ENCODE measurements at regions not wholly inside any gene's neighbourhood (a gene's known extent, or its start where the extent isn't known, plus 50 kb on each side); places are given as distances from the start of the nearest gene placed in this dataset.

DNA sequence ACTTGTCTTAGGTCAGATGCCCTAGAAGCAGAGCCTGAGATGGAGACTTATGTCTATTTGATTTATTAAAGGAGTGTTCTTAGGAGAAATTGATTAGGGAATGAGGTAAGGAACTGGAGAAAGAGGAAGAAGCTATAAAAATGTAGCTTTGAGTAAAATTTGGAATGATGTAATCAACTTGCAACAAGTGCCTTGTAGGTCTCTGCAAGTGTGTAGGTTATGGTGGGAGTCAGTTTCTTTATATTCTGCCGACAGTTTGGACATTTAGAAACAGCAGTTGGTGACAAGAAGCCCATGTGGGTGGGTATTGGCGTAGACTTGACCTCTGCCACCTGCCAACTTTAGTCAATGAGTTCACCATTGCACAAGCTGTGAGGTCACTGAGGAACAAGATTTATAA, 986.5 kb downstream of the CDH18 start:
- TF ChIP-seq, protein P1, sequence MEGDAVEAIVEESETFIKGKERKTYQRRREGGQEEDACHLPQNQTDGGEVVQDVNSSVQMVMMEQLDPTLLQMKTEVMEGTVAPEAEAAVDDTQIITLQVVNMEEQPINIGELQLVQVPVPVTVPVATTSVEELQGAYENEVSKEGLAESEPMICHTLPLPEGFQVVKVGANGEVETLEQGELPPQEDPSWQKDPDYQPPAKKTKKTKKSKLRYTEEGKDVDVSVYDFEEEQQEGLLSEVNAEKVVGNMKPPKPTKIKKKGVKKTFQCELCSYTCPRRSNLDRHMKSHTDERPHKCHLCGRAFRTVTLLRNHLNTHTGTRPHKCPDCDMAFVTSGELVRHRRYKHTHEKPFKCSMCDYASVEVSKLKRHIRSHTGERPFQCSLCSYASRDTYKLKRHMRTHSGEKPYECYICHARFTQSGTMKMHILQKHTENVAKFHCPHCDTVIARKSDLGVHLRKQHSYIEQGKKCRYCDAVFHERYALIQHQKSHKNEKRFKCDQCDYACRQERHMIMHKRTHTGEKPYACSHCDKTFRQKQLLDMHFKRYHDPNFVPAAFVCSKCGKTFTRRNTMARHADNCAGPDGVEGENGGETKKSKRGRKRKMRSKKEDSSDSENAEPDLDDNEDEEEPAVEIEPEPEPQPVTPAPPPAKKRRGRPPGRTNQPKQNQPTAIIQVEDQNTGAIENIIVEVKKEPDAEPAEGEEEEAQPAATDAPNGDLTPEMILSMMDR (IDR thresholded peaks at IDR 0.05; ENCODE audit: insufficient read depth in 1 of 2, low read depth in 1 of 2, low read length in 1 of 2, severe bottlenecking in 1 of 2, unreplicated experiment in 1 of 2) = no peak
- ChIA-PET CTCF (no interaction called here), POLR2A (no interaction called here)
- peaks cover 3% of the 10 kb centered on the region for H3K27me3 Mint-ChIP-seq (ENCODE audit: insufficient read depth, unreplicated experiment)
- H3K4me1 Mint-ChIP-seq (ENCODE audit: low read depth, unreplicated experiment) = no peaks in the 10 kb centered on the region
- no TSS peak for BruUV-seq (replicated peaks)
- Histone ChIP-seq H3K4me1 (no peaks in the 10 kb centered on the region), H3K36me3 (ENCODE audit: control insufficient read depth, insufficient read depth, low read length) (no peaks in the 10 kb centered on the region), H3K9me3 (no peaks in the 10 kb centered on the region), H3K4me3 (ENCODE audit: low read depth, low read length) (no peak overlapping the region), H3K27me3 (replicated peaks; ENCODE audit: control insufficient read depth, insufficient read depth, low read length) (no peaks in the 10 kb centered on the region)
- no peaks in the 10 kb centered on the region for H3K36me3 Mint-ChIP-seq (ENCODE audit: insufficient read depth, unreplicated experiment)
- DNase-seq = no peak
- intact Hi-C loops (cut with micrococcal nuclease; ENCODE audit: unreplicated experiment) = no loop called here
- H3K9me3 Mint-ChIP-seq (ENCODE audit: unreplicated experiment) = peaks cover 6% of the 10 kb centered on the region
- H3K4me3 Mint-ChIP-seq (ENCODE audit: unreplicated experiment) = no peak overlapping the region
- H3K27ac Mint-ChIP-seq (ENCODE audit: unreplicated experiment) = no peak overlapping the region

DNA sequence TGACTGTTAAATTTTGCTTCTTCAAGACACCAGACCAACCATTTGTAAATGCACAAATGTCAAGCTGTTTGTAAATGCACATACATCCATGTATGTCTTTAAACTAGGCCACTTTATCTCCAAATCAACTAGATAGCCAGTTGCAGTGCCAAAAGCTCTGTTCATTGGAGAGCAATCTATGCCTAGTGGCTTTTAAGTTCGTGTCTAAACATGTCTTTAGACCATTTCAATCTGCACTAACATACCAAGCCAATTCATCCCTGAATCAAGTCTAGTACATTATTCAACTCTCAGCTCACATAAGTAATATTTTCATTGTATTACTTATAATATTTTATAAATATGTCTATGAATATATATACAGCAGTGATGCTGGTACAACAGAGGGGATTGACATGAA, 985.9 kb downstream of the CDH18 start:
- Histone ChIP-seq H3K9me3 (no peaks in the 10 kb centered on the region), H3K27me3 (replicated peaks; ENCODE audit: control insufficient read depth, insufficient read depth, low read length) (no peaks in the 10 kb centered on the region), H3K4me3 (ENCODE audit: low read depth, low read length) (no peak overlapping the region), H3K36me3 (ENCODE audit: control insufficient read depth, insufficient read depth, low read length) (no peaks in the 10 kb centered on the region), H3K4me1 (no peaks in the 10 kb centered on the region)
- no peaks in the 10 kb centered on the region for H3K4me1 Mint-ChIP-seq (ENCODE audit: low read depth, unreplicated experiment)
- H3K27me3 Mint-ChIP-seq (ENCODE audit: insufficient read depth, unreplicated experiment) = peaks cover 3% of the 10 kb centered on the region
- H3K4me3 Mint-ChIP-seq (ENCODE audit: unreplicated experiment) = no peak overlapping the region
- ChIA-PET POLR2A (no interaction called here), CTCF (no interaction called here)
- no peak overlapping the region for H3K27ac Mint-ChIP-seq (ENCODE audit: unreplicated experiment)
- H3K36me3 Mint-ChIP-seq (ENCODE audit: insufficient read depth, unreplicated experiment) = no peaks in the 10 kb centered on the region
- intact Hi-C loops (cut with micrococcal nuclease; ENCODE audit: unreplicated experiment) = no loop called here
- TF ChIP-seq, protein P1 (IDR thresholded peaks at IDR 0.05; ENCODE audit: insufficient read depth in 1 of 2, low read depth in 1 of 2, low read length in 1 of 2, severe bottlenecking in 1 of 2, unreplicated experiment in 1 of 2) = no peak
- no TSS peak for BruUV-seq (replicated peaks)
- DNase-seq = no peak
- H3K9me3 Mint-ChIP-seq (ENCODE audit: unreplicated experiment) = peaks cover 6% of the 10 kb centered on the region

DNA sequence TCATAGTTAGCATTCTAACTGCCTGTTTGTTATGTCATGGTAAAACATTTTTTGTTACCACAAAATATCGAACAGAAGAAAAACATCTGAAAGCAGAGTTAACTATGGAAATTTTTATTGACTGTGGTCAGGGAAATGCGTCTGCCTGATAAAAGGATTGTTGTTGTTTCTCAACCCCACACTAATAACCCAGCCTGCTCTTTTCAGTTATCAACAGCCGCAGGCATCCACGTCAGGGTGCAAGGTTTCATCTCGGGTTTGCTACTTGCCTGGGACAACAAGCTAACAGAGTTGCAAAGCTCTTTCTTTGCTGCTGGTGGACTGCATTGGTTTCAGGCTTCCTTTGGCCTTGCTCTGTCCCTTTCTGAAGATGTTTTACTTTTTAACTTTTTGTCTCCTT, 969.2 kb downstream of the CDH18 start:
- Histone ChIP-seq H3K36me3 (ENCODE audit: control insufficient read depth, insufficient read depth, low read length) (no peaks in the 10 kb centered on the region), H3K4me3 (ENCODE audit: low read depth, low read length) (no peak overlapping the region), H3K9me3 (no peaks in the 10 kb centered on the region), H3K27me3 (replicated peaks; ENCODE audit: control insufficient read depth, insufficient read depth, low read length) (no peaks in the 10 kb centered on the region), H3K4me1 (no peaks in the 10 kb centered on the region)
- CTCF ChIA-PET = no interaction called here
- POLR2A ChIA-PET = no interaction called here
- H3K4me3 Mint-ChIP-seq (ENCODE audit: unreplicated experiment) = no peak overlapping the region
- no peaks in the 10 kb centered on the region for H3K36me3 Mint-ChIP-seq (ENCODE audit: insufficient read depth, unreplicated experiment)
- H3K27me3 Mint-ChIP-seq (ENCODE audit: insufficient read depth, unreplicated experiment) = no peaks in the 10 kb centered on the region
- no peaks in the 10 kb centered on the region for H3K4me1 Mint-ChIP-seq (ENCODE audit: low read depth, unreplicated experiment)
- TF ChIP-seq, protein P1 (IDR thresholded peaks at IDR 0.05; ENCODE audit: insufficient read depth in 1 of 2, low read depth in 1 of 2, low read length in 1 of 2, severe bottlenecking in 1 of 2, unreplicated experiment in 1 of 2) = no peak
- H3K9me3 Mint-ChIP-seq (ENCODE audit: unreplicated experiment) = no peaks in the 10 kb centered on the region
- no peak for DNase-seq
- no peak overlapping the region for H3K27ac Mint-ChIP-seq (ENCODE audit: unreplicated experiment)
- BruUV-seq (replicated peaks) = no TSS peak
- intact Hi-C loops (cut with micrococcal nuclease; ENCODE audit: unreplicated experiment) = no loop called here
